ENCODE measurements at regions not wholly inside any gene's neighbourhood (a gene's known extent, or its start where the extent isn't known, plus 50 kb on each side); places are given as distances from the start of the nearest gene placed in this dataset.

- no peak for DNase-seq (ENCODE audit: low read depth in 1 of 2, low spot score in 1 of 2)
- no peak overlapping the region for H3K4me3 ChIP-seq (replicated peaks; ENCODE audit: insufficient read depth, low read length)
- H3K27ac ChIP-seq (replicated peaks): no peak overlapping the region
- TF ChIP-seq SPI1 (IDR thresholded peaks at IDR 0.05; ENCODE audit: borderline replicate concordance, low read depth): no peak
- TF ChIP-seq CTCF (IDR thresholded peaks at IDR 0.05; ENCODE audit: insufficient read depth, low read length): no peak
- no peak for TF ChIP-seq POLR2AphosphoS5 (IDR thresholded peaks at IDR 0.05; ENCODE audit: low read depth)
- no peak for TF ChIP-seq GABPA (IDR thresholded peaks at IDR 0.05; ENCODE audit: low read depth)
- TF ChIP-seq REST (IDR thresholded peaks at IDR 0.05; ENCODE audit: insufficient replicate concordance, low read depth): no peak
- H3K27me3 ChIP-seq (ENCODE audit: insufficient read depth, poor library complexity, severe bottlenecking): no peaks in the 10 kb centered on the region
Observed at GRCh38 chr1:47554082-47554481, 116.2 kb downstream of the FOXD2 start.

- H3K27ac ChIP-seq (replicated peaks): no peak overlapping the region
- H3K27me3 ChIP-seq (ENCODE audit: insufficient read depth, poor library complexity, severe bottlenecking): no peaks in the 10 kb centered on the region
- TF ChIP-seq REST (IDR thresholded peaks at IDR 0.05; ENCODE audit: insufficient replicate concordance, low read depth): no peak
- no peak for TF ChIP-seq POLR2AphosphoS5 (IDR thresholded peaks at IDR 0.05; ENCODE audit: low read depth)
- TF ChIP-seq SPI1 (IDR thresholded peaks at IDR 0.05; ENCODE audit: borderline replicate concordance, low read depth): no peak
- no peak for TF ChIP-seq CTCF (IDR thresholded peaks at IDR 0.05; ENCODE audit: insufficient read depth, low read length)
- no peak for TF ChIP-seq GABPA (IDR thresholded peaks at IDR 0.05; ENCODE audit: low read depth)
- no peak overlapping the region for H3K4me3 ChIP-seq (replicated peaks; ENCODE audit: insufficient read depth, low read length)
- no peak for DNase-seq (ENCODE audit: low read depth in 1 of 2, low spot score in 1 of 2)
Observed at GRCh38 chr1:47554901-47555300, 117.1 kb downstream of the FOXD2 start.

- DNase-seq (ENCODE audit: low read depth in 1 of 2, low spot score in 1 of 2): no peak
- Histone ChIP-seq H3K4me3 (replicated peaks; ENCODE audit: insufficient read depth, low read length) (no peak overlapping the region), H3K27ac (replicated peaks) (no peak overlapping the region), H3K27me3 (ENCODE audit: insufficient read depth, poor library complexity, severe bottlenecking) (no peaks in the 10 kb centered on the region)
- no peak for TF ChIP-seq CTCF (IDR thresholded peaks at IDR 0.05; ENCODE audit: insufficient read depth, low read length)
Observed at GRCh38 chr1:47555306-47555705, 117.5 kb downstream of the FOXD2 start.

GRCh38 chr1:47555841-47556560 lies 118.2 kb downstream of the FOXD2 start:
- Histone ChIP-seq H3K4me3 (replicated peaks; ENCODE audit: insufficient read depth, low read length) (no peak overlapping the region), H3K27ac (replicated peaks) (no peak overlapping the region), H3K27me3 (ENCODE audit: insufficient read depth, poor library complexity, severe bottlenecking) (no peaks in the 10 kb centered on the region)
- DNase-seq (ENCODE audit: low read depth in 1 of 2, low spot score in 1 of 2): no peak
- no peak for TF ChIP-seq REST (IDR thresholded peaks at IDR 0.05; ENCODE audit: insufficient replicate concordance, low read depth)
